HG03342 (cell line): ENCODE measurements at regions not wholly inside any gene's neighbourhood (a gene's known extent, or its start where the extent isn't known, plus 50 kb on each side); places are given as distances from the start of the nearest gene placed in this dataset.
"Not testable (repeated sequence)": the region's sequence is repeated elsewhere in the genome, so short reads cannot be mapped to it uniquely, and the experiment has no call there.

Experiments used
- ATAC-seq: cut with Tn5 transposase; IDR thresholded peaks from one replicate; pipeline ENCODE4 v1.9.1; 2021; ENCODE audit warnings: mild to moderate bottlenecking, moderate library complexity; ENCODE audit not compliant: unreplicated experiment

DNA sequence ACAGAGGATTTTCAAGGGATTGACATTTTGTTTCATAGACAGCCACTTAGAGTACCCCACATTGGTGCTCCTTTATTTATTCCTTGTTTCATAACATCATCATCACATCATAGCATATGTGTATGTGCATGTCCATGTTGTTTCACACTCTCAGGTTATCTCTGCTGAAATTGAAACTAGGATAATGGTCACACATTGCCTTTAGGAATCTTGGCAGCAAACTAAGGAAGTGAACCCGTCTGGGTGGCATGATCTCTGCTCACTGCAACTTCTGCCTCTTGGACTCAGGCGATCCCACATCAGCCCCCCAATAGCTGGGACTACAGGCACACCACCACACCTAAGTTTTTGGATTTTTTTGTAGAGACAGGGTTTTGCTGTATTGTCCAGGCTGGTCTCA, 234.2 kb upstream of the ANKRD50 start:
- no peak for ATAC-seq

DNA sequence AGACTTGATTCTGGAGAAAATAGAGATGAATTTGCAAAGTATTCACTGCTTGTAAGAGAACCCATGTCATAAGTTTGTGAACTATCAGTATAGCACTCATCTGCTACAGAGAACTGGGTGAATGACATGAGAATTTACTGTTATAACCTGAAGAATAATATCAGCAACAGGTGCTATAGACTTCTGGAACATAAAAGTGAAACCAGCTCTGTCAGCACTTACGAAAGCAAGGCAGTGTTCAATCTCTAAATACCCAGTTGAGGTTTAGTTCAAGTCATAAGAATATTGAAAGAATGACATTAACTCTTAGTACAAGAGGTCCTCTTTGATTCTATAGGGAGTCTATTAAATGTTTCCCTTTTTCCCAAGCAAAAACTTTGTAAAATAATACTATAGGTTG, 232.9 kb upstream of the ANKRD50 start:
- no peak for ATAC-seq

DNA sequence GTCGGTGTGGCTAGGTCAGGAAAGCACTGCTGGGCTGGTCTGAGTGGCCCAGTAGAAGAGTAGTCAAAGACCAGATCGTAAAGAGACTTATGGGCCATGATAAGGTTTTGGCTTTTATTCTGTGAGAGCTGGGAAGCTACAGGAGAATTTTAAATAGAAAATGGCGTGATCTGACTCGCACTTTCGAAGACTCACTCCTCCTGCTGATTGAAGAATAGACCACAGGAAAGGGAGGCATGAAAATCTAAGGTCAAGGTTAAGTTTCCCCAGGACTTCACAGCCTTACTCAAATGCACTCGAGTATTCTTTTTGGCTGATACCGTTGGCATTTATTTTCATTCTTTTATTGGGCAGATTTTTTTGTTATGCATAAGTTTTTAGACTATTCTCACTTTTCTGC, 231.4 kb upstream of the ANKRD50 start:
- no peak for ATAC-seq

DNA sequence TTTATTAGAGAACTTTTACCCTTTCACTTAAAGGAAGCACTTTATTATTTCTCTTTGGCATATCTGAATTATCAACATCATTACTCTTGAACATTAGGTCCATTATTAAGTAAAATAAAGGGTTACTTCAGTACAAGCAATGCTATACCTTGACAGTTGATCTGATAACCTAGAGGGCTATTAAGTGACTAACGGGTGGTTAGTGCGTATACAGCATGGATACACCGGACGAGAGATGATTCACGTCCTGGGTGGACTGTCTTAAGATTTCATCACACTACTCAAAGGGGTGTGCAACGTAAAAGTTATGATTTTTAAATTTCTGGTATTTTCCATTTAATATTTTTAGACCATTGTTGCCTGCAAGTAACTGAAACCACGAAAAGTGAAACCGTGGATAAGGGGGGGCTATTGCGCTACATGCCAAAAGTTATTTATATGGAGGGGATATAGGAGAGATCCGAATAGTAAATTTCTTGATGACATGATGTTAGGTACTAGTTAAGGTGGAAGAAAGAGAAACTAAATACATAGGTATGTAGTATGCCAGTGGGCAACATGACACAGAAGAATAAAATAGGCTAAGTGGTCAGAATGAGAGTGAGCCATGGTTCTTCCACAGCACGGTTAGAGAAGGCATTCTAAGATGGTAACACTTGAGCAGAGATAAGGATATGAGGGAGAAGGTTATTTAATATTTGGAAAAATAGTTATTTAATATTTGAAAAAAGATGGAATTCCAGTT, 230.8 kb upstream of the ANKRD50 start:
- no peak for ATAC-seq

DNA sequence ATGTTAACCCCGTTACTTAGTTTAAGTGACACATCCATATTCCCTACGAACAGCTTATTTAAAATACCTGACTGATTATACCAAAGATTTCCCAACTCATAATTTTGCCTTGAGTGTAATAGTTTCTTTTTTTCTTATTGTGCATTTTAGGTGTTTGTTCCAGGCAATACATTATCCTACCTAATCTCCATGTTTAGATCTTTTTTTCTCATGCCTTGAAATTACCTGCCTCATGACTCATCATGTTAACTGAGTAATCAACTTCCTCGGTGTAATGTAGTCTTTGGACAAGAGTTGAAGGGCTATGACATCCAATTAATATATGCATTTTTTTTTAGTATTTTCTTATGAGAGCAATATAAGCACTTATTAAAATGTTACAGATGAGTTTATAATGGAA, 228.7 kb upstream of the ANKRD50 start:
- ATAC-seq, result no peak

DNA sequence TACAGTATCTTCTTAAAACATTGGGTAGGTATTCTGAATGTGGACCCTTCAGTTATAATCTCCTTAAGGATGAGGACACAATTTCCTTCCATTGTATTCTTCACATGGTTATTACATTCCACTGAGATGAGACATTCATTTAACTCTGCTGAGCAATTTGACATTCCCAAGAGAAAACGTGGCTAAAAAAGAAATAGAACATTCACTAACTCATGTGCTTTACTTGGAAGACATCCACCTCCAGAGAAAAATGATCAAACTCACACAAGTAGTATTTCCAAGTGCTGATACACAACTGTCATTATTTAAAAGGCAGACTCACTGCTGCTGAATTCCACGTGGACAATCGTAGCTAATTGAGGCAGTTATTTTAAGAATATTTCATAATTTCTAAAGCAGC, 227.9 kb upstream of the ANKRD50 start:
- ATAC-seq, result no peak

DNA sequence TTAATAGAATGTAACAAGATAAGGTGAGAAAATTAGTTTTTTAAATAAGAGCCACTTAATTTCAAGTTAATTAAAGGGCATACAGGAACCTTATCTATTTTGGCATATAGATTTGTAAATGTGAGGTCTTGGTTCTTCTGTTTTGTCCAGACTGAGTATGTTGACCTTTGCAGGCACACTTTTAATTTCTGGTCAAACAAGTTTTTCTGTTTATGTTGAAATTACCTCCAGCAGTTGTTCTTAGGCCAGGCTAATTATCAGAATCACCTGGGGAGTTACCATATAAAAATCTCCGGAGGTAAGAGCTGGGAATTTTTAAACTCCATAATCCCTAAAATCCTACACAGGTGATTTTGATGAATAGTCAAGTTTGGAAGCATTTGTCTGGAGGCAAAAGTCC, 227.4 kb upstream of the ANKRD50 start:
- ATAC-seq, result no peak

DNA sequence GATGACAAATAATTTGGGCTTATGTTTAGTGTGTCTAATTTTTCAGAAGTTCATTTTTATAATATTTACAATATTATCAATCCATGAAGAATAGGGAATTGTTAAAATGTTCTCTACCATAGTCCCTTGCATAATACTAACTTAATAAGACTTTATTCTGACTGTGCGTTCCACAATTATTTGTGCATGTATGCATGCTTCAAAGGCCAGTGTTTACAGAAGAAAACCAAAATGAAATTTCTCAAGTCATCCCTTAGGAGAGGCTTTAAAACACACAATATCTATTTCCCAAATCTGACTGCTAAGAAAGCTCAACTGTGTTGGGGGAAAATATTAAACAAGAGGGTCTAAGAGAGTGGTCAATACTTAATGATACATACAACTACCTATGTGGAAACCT, 226.3 kb upstream of the ANKRD50 start:
- ATAC-seq, result no peak

DNA sequence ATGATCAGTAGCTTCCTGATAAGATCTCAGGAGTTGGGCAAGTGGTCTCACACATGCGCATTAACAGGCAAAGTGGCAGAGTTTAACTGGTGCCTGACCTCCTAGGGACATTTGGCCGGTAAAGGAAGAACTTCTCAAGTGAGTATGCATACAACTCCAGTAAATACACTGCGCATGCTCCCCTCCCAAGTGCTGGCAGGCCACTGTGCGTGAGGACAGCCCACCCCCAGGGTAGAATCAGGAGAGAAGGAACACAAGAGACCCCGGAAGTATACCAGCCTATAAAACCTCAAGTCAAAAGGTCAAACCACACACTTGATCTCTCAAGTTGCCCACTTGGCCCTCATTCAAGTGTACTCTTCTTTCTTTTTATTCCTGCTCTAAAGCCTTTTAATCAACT, 225.5 kb upstream of the ANKRD50 start:
- ATAC-seq, result no peak

DNA sequence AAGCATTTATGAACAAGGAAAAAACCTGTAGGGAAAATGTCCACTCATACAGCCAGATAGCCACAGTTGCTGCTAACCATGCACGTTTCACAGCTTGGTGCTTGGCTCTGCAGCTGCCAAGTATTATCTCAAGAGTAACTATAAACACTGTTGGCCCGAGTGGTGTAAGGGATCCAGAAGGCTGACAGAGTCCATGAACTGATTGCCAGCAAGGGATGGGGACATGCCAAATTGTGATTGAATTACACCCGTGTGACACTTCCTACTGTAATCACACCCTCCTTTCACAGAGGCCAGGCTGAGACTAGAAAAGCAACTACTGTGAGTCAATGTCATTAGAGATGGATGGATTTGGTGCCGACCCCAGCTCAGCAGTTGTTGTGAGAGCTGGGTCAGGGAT, 223.9 kb upstream of the ANKRD50 start:
- ATAC-seq, result no peak

DNA sequence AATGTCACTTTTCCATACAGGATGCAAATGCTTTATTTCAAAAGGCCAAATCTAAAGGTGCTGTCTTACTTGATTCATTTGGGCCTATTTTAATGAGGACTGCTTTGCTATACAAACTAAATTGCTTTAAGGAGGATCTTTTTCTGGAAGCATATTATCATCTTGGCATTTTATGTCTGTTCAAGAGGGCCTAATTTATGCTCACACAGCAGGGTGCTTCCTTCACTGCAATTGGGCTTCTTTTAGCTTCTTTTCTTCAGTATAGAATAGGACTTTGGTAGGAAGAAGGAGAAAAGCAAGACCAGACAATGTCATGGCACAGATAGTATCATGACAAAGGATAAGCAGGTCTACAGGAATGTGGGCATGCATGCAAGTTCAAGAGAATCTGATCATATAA, 222.4 kb upstream of the ANKRD50 start:
- no peak for ATAC-seq

DNA sequence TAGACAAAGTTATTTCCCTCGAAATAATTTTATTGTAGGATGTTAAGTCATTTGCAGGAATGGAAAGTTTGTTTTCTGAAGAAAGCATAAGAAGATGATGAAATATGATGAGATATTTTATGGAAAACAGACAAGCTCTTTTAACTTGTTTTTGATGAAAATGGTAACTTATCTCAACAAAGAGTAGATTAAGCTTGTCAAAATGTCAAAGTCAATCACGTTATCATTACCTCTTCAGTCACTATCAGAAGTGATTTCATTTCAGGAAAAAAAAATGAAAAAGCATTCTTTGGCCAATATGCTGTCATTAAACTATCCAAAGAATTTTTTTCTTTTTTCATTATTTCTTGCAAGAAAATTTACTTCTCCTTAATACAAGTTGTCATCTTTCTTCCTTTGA, 221.0 kb upstream of the ANKRD50 start:
- no peak for ATAC-seq

DNA sequence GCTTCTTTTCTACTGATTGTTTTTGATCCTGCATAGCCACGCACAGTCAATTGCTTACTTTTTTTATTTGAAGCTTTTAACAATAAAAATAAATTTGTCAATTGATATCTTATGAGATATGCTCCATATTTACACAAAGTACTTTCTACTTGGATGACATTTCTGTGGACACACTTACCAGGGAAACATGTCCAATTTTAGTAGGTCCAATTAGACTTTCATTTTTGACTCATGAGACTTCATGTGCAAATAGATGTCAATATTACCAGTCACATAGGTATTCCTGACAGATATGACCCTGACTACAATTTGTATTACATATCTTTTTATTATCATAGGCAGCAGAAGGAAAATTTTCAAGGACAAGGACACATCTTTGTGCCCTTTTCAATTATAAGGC, 219.9 kb upstream of the ANKRD50 start:
- no peak for ATAC-seq

DNA sequence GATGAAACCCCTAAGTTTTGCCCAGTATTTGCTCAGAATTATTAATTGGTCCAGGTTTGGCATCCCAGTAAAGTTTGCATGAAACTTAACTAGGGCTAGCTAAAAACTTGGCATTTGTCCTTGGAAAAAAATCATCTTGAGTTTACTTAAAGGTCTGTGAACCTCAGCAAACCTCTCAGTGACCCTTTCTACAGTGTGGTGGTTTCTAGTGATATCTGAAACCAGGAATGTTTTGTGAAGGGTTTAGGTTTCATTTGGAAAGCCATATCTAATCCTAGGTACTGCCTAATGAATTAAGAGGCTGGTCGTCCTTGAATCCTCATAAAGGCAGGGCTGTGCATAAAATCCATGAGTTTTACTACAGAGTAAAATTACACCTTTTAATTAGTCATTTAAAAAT, 218.5 kb upstream of the ANKRD50 start:
- ATAC-seq, result no peak

DNA sequence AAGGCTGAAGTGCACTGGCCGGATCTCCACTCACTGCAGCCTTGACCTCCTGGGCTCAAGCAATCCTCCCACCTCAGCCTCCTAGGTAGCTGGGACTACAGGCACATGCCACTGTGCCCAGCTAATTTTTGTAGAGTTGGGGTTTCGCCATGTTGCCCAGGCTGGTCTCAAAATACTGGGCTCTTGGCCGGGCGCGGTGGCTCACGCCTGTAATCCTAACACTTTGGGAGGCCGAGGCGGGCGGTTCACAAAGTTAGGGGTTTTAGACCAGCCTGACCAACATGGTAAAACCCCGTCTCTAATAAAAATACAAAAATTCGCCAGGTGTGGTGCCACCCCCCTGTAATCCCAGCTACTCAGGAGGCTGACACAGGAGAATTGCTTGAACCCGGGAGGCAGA, 210.2 kb upstream of the ANKRD50 start:
- not testable (repeated sequence) for ATAC-seq

DNA sequence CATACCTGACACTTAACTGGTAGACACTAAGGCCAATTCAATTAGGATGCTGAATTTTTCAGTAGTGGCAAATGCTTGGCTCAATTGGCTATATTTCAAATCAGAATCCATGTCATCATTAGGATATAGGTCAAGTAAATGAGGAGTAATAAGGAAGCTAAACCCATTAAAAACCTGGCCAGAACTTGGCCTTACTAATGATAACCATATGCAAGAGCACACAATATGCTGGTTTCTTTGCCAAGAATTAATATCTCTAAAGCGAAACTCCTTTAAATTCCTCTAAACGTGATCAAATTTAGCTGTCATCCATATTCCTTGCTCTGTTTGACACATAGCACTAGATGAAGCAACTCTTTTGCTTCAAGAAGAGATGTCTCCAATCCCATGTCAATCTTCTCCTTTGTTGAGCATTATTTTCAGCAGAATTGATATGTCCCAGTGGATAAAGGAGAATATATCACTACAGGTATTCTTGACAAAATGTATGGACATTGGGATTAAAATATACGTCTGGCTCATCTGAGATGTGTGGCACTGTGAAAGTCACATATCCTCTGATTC, 206.1 kb upstream of the ANKRD50 start:
- ATAC-seq, result no peak

DNA sequence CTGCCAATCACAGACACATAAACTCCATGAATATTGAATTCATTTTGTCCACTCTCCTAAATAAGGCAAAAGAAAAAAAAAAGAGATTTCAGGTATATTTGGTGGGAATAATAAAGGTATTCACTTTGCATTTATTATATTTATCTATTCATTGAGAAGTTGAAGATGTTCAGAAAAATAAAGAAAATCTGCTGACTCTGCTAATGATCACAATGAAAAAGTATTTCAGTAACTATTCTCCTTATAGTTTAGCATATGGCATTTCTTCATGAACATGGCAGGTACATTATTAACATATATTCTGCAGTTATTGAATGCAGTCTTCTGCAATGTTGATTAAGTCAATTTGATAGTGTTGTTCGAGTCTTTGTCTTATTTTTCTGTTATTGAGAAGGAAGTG, 202.5 kb upstream of the ANKRD50 start:
- no peak for ATAC-seq

DNA sequence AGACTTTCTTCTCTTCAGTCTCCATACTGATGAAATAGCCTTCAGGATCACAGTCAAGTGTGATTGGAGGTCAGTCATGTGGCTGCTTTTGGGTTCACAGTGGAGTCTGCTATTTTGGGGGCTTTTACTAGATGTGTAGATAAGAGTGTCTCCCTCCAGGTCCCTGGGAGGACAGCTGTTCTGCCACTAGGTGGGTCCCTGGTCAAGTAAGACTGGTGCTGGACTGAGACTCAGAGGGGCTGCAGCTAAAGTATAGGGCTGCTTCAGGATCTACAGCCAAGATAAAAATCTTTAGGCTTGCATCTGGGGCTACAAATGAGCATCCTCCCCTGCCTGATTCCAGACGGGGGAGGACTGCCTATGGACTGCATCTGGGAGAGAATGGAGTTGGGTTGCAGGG, 200.7 kb upstream of the ANKRD50 start:
- no peak for ATAC-seq

DNA sequence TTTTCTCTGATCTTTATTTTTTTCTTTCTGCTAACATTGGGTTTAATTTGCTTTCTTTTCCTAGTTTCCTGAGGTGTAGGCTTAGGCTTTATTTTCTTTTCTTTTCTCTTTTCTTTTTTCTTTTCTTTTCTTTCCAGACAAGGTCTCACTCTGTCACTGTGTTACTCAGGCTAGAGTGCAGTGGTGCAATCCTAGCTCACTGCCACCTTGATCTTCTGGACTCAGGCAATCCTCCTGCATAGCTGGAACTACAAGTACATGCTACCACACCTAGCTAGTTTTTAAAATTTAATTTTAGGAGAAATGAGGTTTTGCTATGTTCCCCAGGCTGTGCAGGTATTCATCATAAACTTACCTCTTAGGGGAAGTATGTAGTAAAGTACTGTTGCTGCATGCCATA, 197.8 kb upstream of the ANKRD50 start:
- no peak for ATAC-seq

DNA sequence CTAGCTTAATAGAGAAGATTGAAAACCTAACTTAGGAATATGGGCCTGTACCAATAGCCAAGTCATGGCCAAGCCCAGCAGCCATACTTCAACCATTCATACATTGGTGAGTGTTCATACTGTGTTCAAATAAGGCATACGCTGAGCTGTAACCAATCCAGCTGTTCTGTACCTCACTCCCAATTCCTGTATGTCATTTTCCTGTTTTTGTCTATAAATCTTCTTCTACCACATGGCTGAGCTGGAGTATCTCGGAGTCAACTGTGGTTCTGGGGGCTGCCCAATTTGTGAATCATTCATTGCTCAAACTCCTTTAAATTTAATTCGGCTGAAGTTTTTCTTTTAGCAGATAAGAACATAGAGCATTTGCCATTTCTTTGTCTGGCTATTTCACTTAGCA, 195.3 kb upstream of the ANKRD50 start:
- ATAC-seq, result no peak

DNA sequence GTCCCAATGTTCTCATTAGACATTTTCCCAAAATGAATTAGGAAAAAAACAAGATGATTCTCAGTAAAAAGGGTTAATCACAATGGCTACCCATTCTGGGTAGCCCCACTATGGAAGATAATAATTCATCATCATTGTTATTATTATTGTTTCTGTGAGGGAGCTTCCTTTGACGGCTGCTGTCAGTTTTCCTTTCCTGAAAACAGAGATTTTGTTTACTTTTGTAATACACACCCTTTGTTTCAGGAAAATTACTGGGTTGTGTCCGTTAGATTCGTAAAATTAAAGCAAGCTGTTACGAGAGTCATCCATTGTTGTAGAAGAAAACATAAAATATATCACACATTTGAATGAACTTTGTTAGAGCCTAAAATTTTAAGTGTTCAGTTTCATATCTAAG, 192.9 kb upstream of the ANKRD50 start:
- no peak for ATAC-seq

DNA sequence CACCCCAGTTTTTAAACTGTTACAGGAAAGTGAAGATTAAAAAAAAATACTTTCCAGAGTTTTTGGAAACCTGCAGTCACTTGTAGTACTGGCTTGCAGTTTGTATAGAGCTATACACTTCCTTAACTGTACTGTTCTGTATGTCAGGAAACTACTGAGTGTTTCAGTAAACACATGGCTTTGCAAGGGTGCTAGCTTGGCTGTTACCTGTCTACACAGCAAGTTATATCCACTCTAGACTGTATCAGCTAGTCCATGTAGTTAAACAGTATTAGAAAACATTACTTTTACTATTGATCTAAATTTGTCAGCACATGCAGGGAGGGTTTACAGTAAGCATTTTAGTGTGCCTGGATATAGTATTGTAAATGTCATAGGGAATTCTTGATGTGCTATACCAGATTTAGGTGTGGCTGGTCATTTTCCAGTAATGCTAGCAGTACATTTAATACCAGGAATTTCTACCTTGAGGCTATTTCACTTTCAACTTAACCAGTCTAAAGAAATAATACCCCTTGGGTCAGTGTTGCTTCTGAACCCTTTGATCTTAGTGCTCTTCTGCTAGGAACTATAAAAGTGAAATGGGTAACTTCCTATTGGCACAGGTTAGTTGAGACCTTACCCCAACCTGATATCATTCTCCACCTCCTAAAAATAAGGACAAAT, 192.3 kb upstream of the ANKRD50 start:
- ATAC-seq, result no peak
